ENCODE measurements at regions not wholly inside any gene's neighbourhood (a gene's known extent, or its start where the extent isn't known, plus 50 kb on each side); places are given as distances from the start of the nearest gene placed in this dataset.

DNA sequence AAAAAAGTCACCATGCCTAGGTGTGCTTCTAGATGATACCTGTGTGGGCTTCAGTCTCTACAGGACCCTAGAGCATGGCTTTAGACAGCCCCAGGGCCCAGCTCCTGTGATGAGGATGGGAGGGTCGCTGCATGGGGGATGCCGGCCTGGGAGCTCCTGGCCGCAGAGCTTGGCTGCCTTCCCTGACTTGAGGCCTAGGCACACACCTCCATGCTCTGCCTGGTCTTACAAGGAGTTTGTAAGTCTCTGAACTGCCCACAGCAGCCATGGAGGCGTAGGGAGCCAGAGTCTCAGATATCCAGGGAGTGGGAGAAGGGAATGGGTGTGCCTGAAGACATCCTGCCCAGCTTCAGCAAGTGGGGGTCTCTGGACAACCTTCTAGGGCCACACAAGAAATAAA lies 149.5 kb upstream of the MYL2 start:
- TF ChIP-seq, protein P1, sequence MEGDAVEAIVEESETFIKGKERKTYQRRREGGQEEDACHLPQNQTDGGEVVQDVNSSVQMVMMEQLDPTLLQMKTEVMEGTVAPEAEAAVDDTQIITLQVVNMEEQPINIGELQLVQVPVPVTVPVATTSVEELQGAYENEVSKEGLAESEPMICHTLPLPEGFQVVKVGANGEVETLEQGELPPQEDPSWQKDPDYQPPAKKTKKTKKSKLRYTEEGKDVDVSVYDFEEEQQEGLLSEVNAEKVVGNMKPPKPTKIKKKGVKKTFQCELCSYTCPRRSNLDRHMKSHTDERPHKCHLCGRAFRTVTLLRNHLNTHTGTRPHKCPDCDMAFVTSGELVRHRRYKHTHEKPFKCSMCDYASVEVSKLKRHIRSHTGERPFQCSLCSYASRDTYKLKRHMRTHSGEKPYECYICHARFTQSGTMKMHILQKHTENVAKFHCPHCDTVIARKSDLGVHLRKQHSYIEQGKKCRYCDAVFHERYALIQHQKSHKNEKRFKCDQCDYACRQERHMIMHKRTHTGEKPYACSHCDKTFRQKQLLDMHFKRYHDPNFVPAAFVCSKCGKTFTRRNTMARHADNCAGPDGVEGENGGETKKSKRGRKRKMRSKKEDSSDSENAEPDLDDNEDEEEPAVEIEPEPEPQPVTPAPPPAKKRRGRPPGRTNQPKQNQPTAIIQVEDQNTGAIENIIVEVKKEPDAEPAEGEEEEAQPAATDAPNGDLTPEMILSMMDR (IDR thresholded peaks at IDR 0.05) = no peak
- TF ChIP-seq ZFX (IDR thresholded peaks at IDR 0.05; ENCODE audit: borderline replicate concordance) = no peak
